GM19240 (cell line): ENCODE measurements at regions not wholly inside any gene's neighbourhood (a gene's known extent, or its start where the extent isn't known, plus 50 kb on each side); places are given as distances from the start of the nearest gene placed in this dataset.
"Not testable (repeated sequence)": the region's sequence is repeated elsewhere in the genome, so short reads cannot be mapped to it uniquely, and the experiment has no call there.

Source experiments
- DNase-seq: peaks from one replicate; pipeline ENCODE4 v3.0.0; 2011; ENCODE audit warnings: low spot score; ENCODE audit not compliant: insufficient read length

- no peak for DNase-seq
Measured at GRCh38 chr17:70278844-70279462, 109.6 kb downstream of the KCNJ2 start.

- no peak for DNase-seq
Measured at GRCh38 chr17:70286391-70286790, 117.1 kb downstream of the KCNJ2 start.

- DNase-seq: no peak
Measured at GRCh38 chr17:70288540-70289290, 119.4 kb downstream of the KCNJ2 start.

- DNase-seq: no peak
Measured at GRCh38 chr17:70290770-70291169, 121.4 kb downstream of the KCNJ2 start.

- DNase-seq: no peak
Measured at GRCh38 chr17:70292366-70292765, 123.0 kb downstream of the KCNJ2 start.

- not testable (repeated sequence) for DNase-seq
Measured at GRCh38 chr17:70293564-70294310, 124.4 kb downstream of the KCNJ2 start.

GRCh38 chr17:70295329-70295728, 126.0 kb downstream of the KCNJ2 start:
- DNase-seq: no peak

GRCh38 chr17:70295731-70296130, 126.4 kb downstream of the KCNJ2 start:
- no peak for DNase-seq

- no peak for DNase-seq
Measured at GRCh38 chr17:70296456-70296855, 127.1 kb downstream of the KCNJ2 start.

- no peak for DNase-seq
Measured at GRCh38 chr17:70297397-70297796, 128.1 kb downstream of the KCNJ2 start.

GRCh38 chr17:70298929-70299531, 129.7 kb downstream of the KCNJ2 start:
- DNase-seq: no peak

GRCh38 chr17:70307430-70308225, 138.3 kb downstream of the KCNJ2 start:
- DNase-seq: no peak

- DNase-seq: no peak
Measured at GRCh38 chr17:70308618-70309017, 139.3 kb downstream of the KCNJ2 start.

GRCh38 chr17:70310221-70310672, 140.9 kb downstream of the KCNJ2 start:
- no peak for DNase-seq

GRCh38 chr17:70313086-70313852, 143.9 kb downstream of the KCNJ2 start:
- no peak for DNase-seq

- DNase-seq: no peak
Measured at GRCh38 chr17:70314096-70314495, 144.8 kb downstream of the KCNJ2 start.

GRCh38 chr17:70314506-70314905, 145.2 kb downstream of the KCNJ2 start:
- no peak for DNase-seq

GRCh38 chr17:70317421-70317820, 148.1 kb downstream of the KCNJ2 start:
- DNase-seq: no peak

- no peak for DNase-seq
Measured at GRCh38 chr17:70318051-70318450, 148.7 kb downstream of the KCNJ2 start.

- DNase-seq: no peak
Measured at GRCh38 chr17:70319516-70319915, 150.2 kb downstream of the KCNJ2 start.
